K562 (cell line): ENCODE measurements at regions not wholly inside any gene's neighbourhood (a gene's known extent, or its start where the extent isn't known, plus 50 kb on each side); places are given as distances from the start of the nearest gene placed in this dataset.

Experiments
- ATAC-seq: fragments of 200-7000 bp; cut with Tn5 transposase; 3 replicates; pipeline ENCODE4 v1.9.1; 2020; ENCODE audit warnings: moderate library complexity
- BruUV-seq: library from RNA; stranded (reverse); fragments of 400-500 nt; replicated peaks from 2 replicates; lab custom pipeline; 2021; lab: Mats Ljungman, UMichigan
- CTCF ChIA-PET: fragments of 300-600 bp; formaldehyde crosslinking; extraction: SDS; loops from one replicate; lab custom pipeline; 2021; ENCODE audit warnings: low intra/inter-chr PET ratio; lab: Yijun Ruan, JAX
- POLR2A ChIA-PET: fragments of 300-600, 350-650 bp; sonication (Branson Sonifier 250); formaldehyde crosslinking; extraction: SDS; loops from one replicate; lab custom pipeline; 2021; ENCODE audit warnings: antibody characterized with exemption, inconsistent platforms; lab: Yijun Ruan, JAX
- DNase-seq, 4 experiments: peaks; one replicate each; pipeline versions ENCODE4 v3.0.0 to v3.0.0-alpha.2; 2011 to 2018; ENCODE audit warnings: low spot score in 3 of 4, mixed read lengths in 3 of 4; ENCODE audit errors: extremely low read depth in 1 of 4
- FAIRE-seq: peaks from 2 replicates; lab custom pipeline; 2011; peaks lifted over from hg19 to GRCh38; lab: Jason Lieb, UNC
- H2AFZ ChIP-seq: 2 replicates; pipeline ENCODE4 v1.6.0; 2011; ENCODE audit warnings: low read depth, low read length, control low read depth, inconsistent platforms
- H3K27ac ChIP-seq: fragments of 200-600 bp; 3 replicates; pipeline ENCODE4 v1.8.0; 2011; ENCODE audit warnings: low read depth, mild to moderate bottlenecking, control low read depth, inconsistent platforms, low read length, moderate library complexity, mixed read lengths; ENCODE audit errors: extremely low read depth
- H3K27me3 ChIP-seq, 2 experiments: fragments of 300-600 bp in 1 of 2; 2 replicates in 1 of 2; 3 replicates in 1 of 2; pipeline versions ENCODE4 v1.6.0 to v1.8.0; 2011; ENCODE audit warnings: inconsistent platforms in 2 of 2, low read length in 2 of 2, mild to moderate bottlenecking in 1 of 2, mixed read lengths in 1 of 2, moderate library complexity in 1 of 2; ENCODE audit not compliant: control insufficient read depth in 2 of 2, insufficient read depth in 2 of 2
- H3K36me3 ChIP-seq: fragments of 300-600 bp; 3 replicates; pipeline ENCODE4 v1.8.0; 2011; ENCODE audit warnings: mild to moderate bottlenecking, low read length, inconsistent platforms; ENCODE audit not compliant: control insufficient read depth, insufficient read depth
- H3K4me1 ChIP-seq, 2 experiments: fragments of 200-600 bp in 1 of 2; replicated peaks in 1 of 2; 2 replicates in 1 of 2; 3 replicates in 1 of 2; pipeline versions ENCODE4 v1.5.1 to v1.8.0; 2011; ENCODE audit warnings: inconsistent platforms in 2 of 2, low read length in 2 of 2, mild to moderate bottlenecking in 1 of 2, mixed read lengths in 1 of 2, moderate library complexity in 1 of 2; ENCODE audit not compliant: control insufficient read depth in 2 of 2, insufficient read depth in 2 of 2
- H3K4me2 ChIP-seq: 2 replicates; pipeline ENCODE4 v1.6.1; 2011; ENCODE audit warnings: low read length, control low read depth, inconsistent platforms, mixed read lengths; ENCODE audit not compliant: insufficient read depth
- H3K4me3 ChIP-seq: fragments of 200-600 bp; sonication (generic), shearing (Covaris generic); 2 replicates; pipeline ENCODE4 v1.5.1; 2016; ENCODE audit warnings: control low read depth, inconsistent platforms
- H3K79me2 ChIP-seq: fragments of 200-600 bp; 3 replicates; pipeline ENCODE4 v1.8.0; 2011; ENCODE audit warnings: low read length, inconsistent platforms; ENCODE audit not compliant: control insufficient read depth, insufficient read depth
- H3K9ac ChIP-seq, 2 experiments: 2 replicates each; pipeline versions ENCODE4 v1.6.0 to v1.6.1; 2011; ENCODE audit warnings: low read depth in 2 of 2, low read length in 2 of 2, control low read depth in 1 of 2, inconsistent platforms in 1 of 2, mild to moderate bottlenecking in 1 of 2, mixed read lengths in 1 of 2; ENCODE audit not compliant: insufficient read depth in 1 of 2
- H3K9me1 ChIP-seq: one replicate; pipeline ENCODE4 v1.6.0; 2011; ENCODE audit warnings: inconsistent platforms, mild to moderate bottlenecking, low read length, moderate library complexity; ENCODE audit not compliant: control insufficient read depth, insufficient read depth
- H3K9me3 ChIP-seq: replicated peaks from 2 replicates; pipeline ENCODE4 v1.5.1; 2011; ENCODE audit warnings: low read depth, low read length, inconsistent platforms; ENCODE audit not compliant: control insufficient read depth, insufficient read depth
- H4K20me1 ChIP-seq: replicated peaks from 2 replicates; pipeline ENCODE4 v1.6.1; 2011; ENCODE audit warnings: low read length, inconsistent platforms, mixed read lengths; ENCODE audit not compliant: control insufficient read depth, insufficient read depth
- IFI16 ChIP-seq: fragments of 250-450 bp; sonication (Bioruptor Pico); IDR thresholded peaks from 2 replicates; pipeline ENCODE4 v2.1.2; 2022; ENCODE audit warnings: mild to moderate bottlenecking, inconsistent platforms
- L3MBTL2 ChIP-seq: fragments of 450-650 bp; IDR thresholded peaks from 2 replicates; pipeline ENCODE4 v1.6.1; 2016; ENCODE audit warnings: mild to moderate bottlenecking, moderate library complexity
- MEIS2 ChIP-seq: fragments of 450-650 bp; IDR thresholded peaks from 2 replicates; pipeline ENCODE4 v1.6.1; 2014; ENCODE audit warnings: mild to moderate bottlenecking; ENCODE audit not compliant: partially characterized antibody
- SMAD3 ChIP-seq: fragments of 450-650 bp; formaldehyde crosslinking; conservative IDR thresholded peaks from 2 replicates; pipeline ENCODE4 v1.4.0; 2020; ENCODE audit warnings: mild to moderate bottlenecking
- SP1 ChIP-seq: sonication (generic); formaldehyde crosslinking; IDR thresholded peaks from 2 replicates; pipeline ENCODE4 v1.8.1; 2022; ENCODE audit warnings: mild to moderate bottlenecking, missing genetic modification reagents
- TAF9B ChIP-seq: fragments of 450-650 bp; IDR thresholded peaks from 2 replicates; pipeline ENCODE4 v1.6.1; 2018; ENCODE audit warnings: mild to moderate bottlenecking; ENCODE audit not compliant: partially characterized antibody
- ZKSCAN8 ChIP-seq: fragments of 200-800 bp; sonication (Bioruptor generic); IDR thresholded peaks from 2 replicates; pipeline ENCODE4 v1.6.1; 2016; ENCODE audit warnings: missing genetic modification characterization, missing compliant biosample characterization
- ZNF280B ChIP-seq: fragments of 250-450 bp; sonication (Bioruptor Pico); IDR thresholded peaks from 2 replicates; pipeline ENCODE4 v1.5.1; 2021; ENCODE audit warnings: mild to moderate bottlenecking
- ZNF551 ChIP-seq: fragments of 250-450 bp; sonication (Bioruptor Pico); IDR thresholded peaks from 2 replicates; pipeline ENCODE4 v1.5.0; 2021; ENCODE audit warnings: mild to moderate bottlenecking, moderate library complexity
- in situ Hi-C: fragments of 300-500 bp; cut with MboI; formaldehyde crosslinking; loops from 4 replicates; pipeline ENCODE4 v1.15.0; 2018; ENCODE audit warnings: inconsistent platforms, mixed read lengths
- intact Hi-C: fragments of 100-400 bp; cut with micrococcal nuclease; formaldehyde crosslinking; loops from 2 replicates; pipeline ENCODE4 v1.14.2; 2022
- TF ChIP-seq, protein P1 (sequence below): sonication (generic); formaldehyde crosslinking; IDR thresholded peaks from 2 replicates; pipeline ENCODE4 v1.8.1; 2023; ENCODE audit warnings: mild to moderate bottlenecking, missing genetic modification reagents
- TF ChIP-seq, protein P2 (sequence below): sonication (generic); formaldehyde crosslinking; IDR thresholded peaks from 2 replicates; pipeline ENCODE4 v1.8.0; 2022; ENCODE audit warnings: mild to moderate bottlenecking, missing genetic modification reagents
- TF ChIP-seq, protein P3 (sequence below): IDR thresholded peaks from 3 replicates; pipeline ENCODE4 v1.6.1; 2011; ENCODE audit warnings: borderline replicate concordance, mild to moderate bottlenecking; ENCODE audit not compliant: insufficient read length, insufficient read depth
- TF ChIP-seq, protein P4 (sequence below): fragments of 450-650 bp; IDR thresholded peaks from 2 replicates; pipeline ENCODE4 v1.7.1; 2018; ENCODE audit warnings: mild to moderate bottlenecking, low read depth; ENCODE audit not compliant: partially characterized antibody

DNA sequence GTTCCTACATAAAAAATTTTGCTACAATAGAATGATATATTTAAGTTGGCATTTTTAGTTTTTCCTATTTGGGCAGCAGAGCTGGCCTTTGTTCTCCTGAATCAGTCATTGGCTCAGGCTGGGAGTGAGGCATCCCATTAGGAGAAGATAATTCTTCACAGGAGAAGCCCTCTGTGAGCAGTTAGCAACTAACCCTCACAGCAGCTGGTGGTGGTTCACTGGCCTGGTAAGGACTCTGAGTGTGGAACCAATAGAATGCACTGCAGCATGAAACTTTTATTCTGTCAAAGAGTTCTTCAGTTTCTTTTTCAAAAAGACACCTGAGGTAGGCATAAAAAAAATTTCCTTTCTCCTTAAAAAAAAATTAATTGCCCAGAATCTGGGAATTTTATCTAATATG, 562.6 kb downstream of the ZNF385D start:
- ATAC-seq (no peak), DNase-seq (no peak), FAIRE-seq (no peak)
- ChIA-PET POLR2A (no interaction called here), CTCF (no interaction called here)
- H3K9me3 ChIP-seq = no peaks in the 10 kb centered on the region
- H3K36me3 ChIP-seq = no peaks in the 10 kb centered on the region
- no peaks in the 10 kb centered on the region for H3K4me1 ChIP-seq
- no peaks in the 10 kb centered on the region for H3K79me2 ChIP-seq
- intact Hi-C loops (no loop called here), in situ Hi-C loops (no loop called here)
- no peak overlapping the region for H3K9ac ChIP-seq
- H3K4me2 ChIP-seq = no peak overlapping the region
- no peaks in the 10 kb centered on the region for H3K27me3 ChIP-seq
- H3K27ac ChIP-seq = no peak overlapping the region
- H3K9me1 ChIP-seq = no peaks in the 10 kb centered on the region
- H3K4me3 ChIP-seq = no peak overlapping the region
- BruUV-seq = no TSS peak
- no peak overlapping the region for H2AFZ ChIP-seq
- H4K20me1 ChIP-seq = no peaks in the 10 kb centered on the region
- TF ChIP-seq TAF9B = no peak
- no peak for TF ChIP-seq L3MBTL2
- TF ChIP-seq, protein P1, sequence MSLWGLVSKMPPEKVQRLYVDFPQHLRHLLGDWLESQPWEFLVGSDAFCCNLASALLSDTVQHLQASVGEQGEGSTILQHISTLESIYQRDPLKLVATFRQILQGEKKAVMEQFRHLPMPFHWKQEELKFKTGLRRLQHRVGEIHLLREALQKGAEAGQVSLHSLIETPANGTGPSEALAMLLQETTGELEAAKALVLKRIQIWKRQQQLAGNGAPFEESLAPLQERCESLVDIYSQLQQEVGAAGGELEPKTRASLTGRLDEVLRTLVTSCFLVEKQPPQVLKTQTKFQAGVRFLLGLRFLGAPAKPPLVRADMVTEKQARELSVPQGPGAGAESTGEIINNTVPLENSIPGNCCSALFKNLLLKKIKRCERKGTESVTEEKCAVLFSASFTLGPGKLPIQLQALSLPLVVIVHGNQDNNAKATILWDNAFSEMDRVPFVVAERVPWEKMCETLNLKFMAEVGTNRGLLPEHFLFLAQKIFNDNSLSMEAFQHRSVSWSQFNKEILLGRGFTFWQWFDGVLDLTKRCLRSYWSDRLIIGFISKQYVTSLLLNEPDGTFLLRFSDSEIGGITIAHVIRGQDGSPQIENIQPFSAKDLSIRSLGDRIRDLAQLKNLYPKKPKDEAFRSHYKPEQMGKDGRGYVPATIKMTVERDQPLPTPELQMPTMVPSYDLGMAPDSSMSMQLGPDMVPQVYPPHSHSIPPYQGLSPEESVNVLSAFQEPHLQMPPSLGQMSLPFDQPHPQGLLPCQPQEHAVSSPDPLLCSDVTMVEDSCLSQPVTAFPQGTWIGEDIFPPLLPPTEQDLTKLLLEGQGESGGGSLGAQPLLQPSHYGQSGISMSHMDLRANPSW (CRISPR knock-in tag) = no peak
- TF ChIP-seq MEIS2 = no peak
- TF ChIP-seq SP1 = no peak
- no peak for TF ChIP-seq SMAD3 (CRISPR knock-in tag)
- TF ChIP-seq, protein P2, sequence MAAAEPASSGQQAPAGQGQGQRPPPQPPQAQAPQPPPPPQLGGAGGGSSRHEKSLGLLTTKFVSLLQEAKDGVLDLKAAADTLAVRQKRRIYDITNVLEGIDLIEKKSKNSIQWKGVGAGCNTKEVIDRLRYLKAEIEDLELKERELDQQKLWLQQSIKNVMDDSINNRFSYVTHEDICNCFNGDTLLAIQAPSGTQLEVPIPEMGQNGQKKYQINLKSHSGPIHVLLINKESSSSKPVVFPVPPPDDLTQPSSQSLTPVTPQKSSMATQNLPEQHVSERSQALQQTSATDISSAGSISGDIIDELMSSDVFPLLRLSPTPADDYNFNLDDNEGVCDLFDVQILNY = no peak
- TF ChIP-seq, protein P3, sequence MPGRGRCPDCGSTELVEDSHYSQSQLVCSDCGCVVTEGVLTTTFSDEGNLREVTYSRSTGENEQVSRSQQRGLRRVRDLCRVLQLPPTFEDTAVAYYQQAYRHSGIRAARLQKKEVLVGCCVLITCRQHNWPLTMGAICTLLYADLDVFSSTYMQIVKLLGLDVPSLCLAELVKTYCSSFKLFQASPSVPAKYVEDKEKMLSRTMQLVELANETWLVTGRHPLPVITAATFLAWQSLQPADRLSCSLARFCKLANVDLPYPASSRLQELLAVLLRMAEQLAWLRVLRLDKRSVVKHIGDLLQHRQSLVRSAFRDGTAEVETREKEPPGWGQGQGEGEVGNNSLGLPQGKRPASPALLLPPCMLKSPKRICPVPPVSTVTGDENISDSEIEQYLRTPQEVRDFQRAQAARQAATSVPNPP = no peak
- TF ChIP-seq ZNF280B (CRISPR knock-in tag) = no peak
- TF ChIP-seq, protein P4, sequence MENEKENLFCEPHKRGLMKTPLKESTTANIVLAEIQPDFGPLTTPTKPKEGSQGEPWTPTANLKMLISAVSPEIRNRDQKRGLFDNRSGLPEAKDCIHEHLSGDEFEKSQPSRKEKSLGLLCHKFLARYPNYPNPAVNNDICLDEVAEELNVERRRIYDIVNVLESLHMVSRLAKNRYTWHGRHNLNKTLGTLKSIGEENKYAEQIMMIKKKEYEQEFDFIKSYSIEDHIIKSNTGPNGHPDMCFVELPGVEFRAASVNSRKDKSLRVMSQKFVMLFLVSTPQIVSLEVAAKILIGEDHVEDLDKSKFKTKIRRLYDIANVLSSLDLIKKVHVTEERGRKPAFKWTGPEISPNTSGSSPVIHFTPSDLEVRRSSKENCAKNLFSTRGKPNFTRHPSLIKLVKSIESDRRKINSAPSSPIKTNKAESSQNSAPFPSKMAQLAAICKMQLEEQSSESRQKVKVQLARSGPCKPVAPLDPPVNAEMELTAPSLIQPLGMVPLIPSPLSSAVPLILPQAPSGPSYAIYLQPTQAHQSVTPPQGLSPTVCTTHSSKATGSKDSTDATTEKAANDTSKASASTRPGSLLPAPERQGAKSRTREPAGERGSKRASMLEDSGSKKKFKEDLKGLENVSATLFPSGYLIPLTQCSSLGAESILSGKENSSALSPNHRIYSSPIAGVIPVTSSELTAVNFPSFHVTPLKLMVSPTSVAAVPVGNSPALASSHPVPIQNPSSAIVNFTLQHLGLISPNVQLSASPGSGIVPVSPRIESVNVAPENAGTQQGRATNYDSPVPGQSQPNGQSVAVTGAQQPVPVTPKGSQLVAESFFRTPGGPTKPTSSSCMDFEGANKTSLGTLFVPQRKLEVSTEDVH = no peak
- TF ChIP-seq IFI16 (CRISPR knock-in tag) = no peak
- TF ChIP-seq ZKSCAN8 (CRISPR knock-in tag) = no peak
- TF ChIP-seq ZNF551 (CRISPR knock-in tag) = no peak
